GM23338 (cell line): ENCODE measurements at regions not wholly inside any gene's neighbourhood (a gene's known extent, or its start where the extent isn't known, plus 50 kb on each side); places are given as distances from the start of the nearest gene placed in this dataset.

Experiments
- ATAC-seq: fragments of 200-7000 bp; cut with Tn5 transposase; 3 replicates; pipeline ENCODE4 v1.9.1; 2020
- DNase-seq: peaks from one replicate; pipeline ENCODE4 v3.0.0-alpha.2; 2015; ENCODE audit warnings: low spot score
- H2AFZ ChIP-seq: fragments of 200-600 bp; sonication (generic); 2 replicates; pipeline ENCODE4 v1.8.0; 2016; ENCODE audit warnings: antibody characterized with exemption, mild to moderate bottlenecking, moderate library complexity
- H3F3A ChIP-seq: fragments of 200-600 bp; sonication (generic); replicated peaks from 2 replicates; pipeline ENCODE4 v1.8.0; 2017; ENCODE audit warnings: antibody characterized with exemption, mixed run types, low read depth
- H3K27ac ChIP-seq: fragments of 200-600 bp; sonication (generic); 2 replicates; pipeline ENCODE4 v1.6.1; 2016; ENCODE audit warnings: low read depth
- H3K27me3 ChIP-seq: fragments of 200-600 bp; sonication (generic); 2 replicates; pipeline ENCODE4 v1.8.0; 2016; ENCODE audit warnings: mild to moderate bottlenecking, mixed run types, moderate library complexity; ENCODE audit not compliant: insufficient read depth
- H3K36me3 ChIP-seq: fragments of 200-600 bp; sonication (generic); 2 replicates; pipeline ENCODE4 v1.8.0; 2016; ENCODE audit warnings: mild to moderate bottlenecking; ENCODE audit not compliant: insufficient read depth
- H3K4me1 ChIP-seq: fragments of 200-600 bp; sonication (generic); 2 replicates; pipeline ENCODE4 v1.8.0; 2016; ENCODE audit warnings: mild to moderate bottlenecking, moderate library complexity; ENCODE audit not compliant: insufficient read depth
- H3K4me2 ChIP-seq: fragments of 200-600 bp; sonication (generic); 2 replicates; pipeline ENCODE4 v1.7.1; 2017; ENCODE audit warnings: mixed run types
- H3K4me3 ChIP-seq: fragments of 200-600 bp; sonication (generic); 2 replicates; pipeline ENCODE4 v1.6.1; 2016; ENCODE audit warnings: mixed run types
- H3K79me2 ChIP-seq: fragments of 200-600 bp; sonication (generic); replicated peaks from 2 replicates; pipeline ENCODE4 v1.8.0; 2017; ENCODE audit warnings: mild to moderate bottlenecking; ENCODE audit not compliant: insufficient read depth
- H3K9me2 ChIP-seq: fragments of 200-600 bp; sonication (generic); 2 replicates; pipeline ENCODE4 v1.8.0; 2017; ENCODE audit not compliant: insufficient read depth
- H4K20me1 ChIP-seq: fragments of 200-600 bp; sonication (generic); replicated peaks from 2 replicates; pipeline ENCODE4 v1.8.0; 2017; ENCODE audit warnings: mild to moderate bottlenecking; ENCODE audit not compliant: insufficient read depth
- H3K27ac Mint-ChIP-seq: 2 replicates; pipeline ENCODE4 v1.8.0; 2020; ENCODE audit warnings: inconsistent platforms, mild to moderate bottlenecking, moderate library complexity, mixed read lengths
- H3K27me3 Mint-ChIP-seq: 3 replicates; pipeline ENCODE4 v1.8.0; 2022; ENCODE audit warnings: low read depth, mild to moderate bottlenecking, moderate library complexity, mixed read lengths, inconsistent platforms; ENCODE audit not compliant: insufficient read depth, poor library complexity
- H3K36me3 Mint-ChIP-seq: 3 replicates; pipeline ENCODE4 v1.8.0; 2021; ENCODE audit warnings: low read depth, mild to moderate bottlenecking, inconsistent platforms, moderate library complexity, mixed read lengths
- H3K4me1 Mint-ChIP-seq: 3 replicates; pipeline ENCODE4 v1.8.0; 2020; ENCODE audit warnings: mild to moderate bottlenecking, inconsistent platforms, mixed read lengths
- H3K4me3 Mint-ChIP-seq: 3 replicates; pipeline ENCODE4 v1.8.0; 2021; ENCODE audit warnings: moderate library complexity, mild to moderate bottlenecking, inconsistent platforms, mixed read lengths
- H3K9me3 Mint-ChIP-seq: 3 replicates; pipeline ENCODE4 v1.8.0; 2020; ENCODE audit warnings: moderate library complexity, mild to moderate bottlenecking, inconsistent platforms, mixed read lengths
- CREB1 ChIP-seq: fragments of 250-450 bp; sonication (Bioruptor Pico); IDR thresholded peaks from 2 replicates; pipeline ENCODE4 v1.5.0; 2020; ENCODE audit warnings: low read depth, mild to moderate bottlenecking, moderate library complexity
- CTCF ChIP-seq, 2 experiments: fragments of 200-600 bp in 1 of 2; sonication (generic) in 1 of 2; conservative IDR thresholded peaks; 2 replicates each; pipeline versions ENCODE4 v1.5.1 to v1.6.1; 2016 to 2017; ENCODE audit warnings: antibody characterized with exemption in 2 of 2, low read depth in 2 of 2, mild to moderate bottlenecking in 2 of 2, moderate library complexity in 1 of 2
- ETS1 ChIP-seq: IDR thresholded peaks from 2 replicates; pipeline ENCODE4 v1.6.1; 2016; ENCODE audit warnings: antibody characterized with exemption
- EZH2 ChIP-seq: fragments of 200-600 bp; sonication (generic); IDR thresholded peaks from one replicate; pipeline ENCODE4 v1.8.0; 2017; ENCODE audit warnings: antibody characterized with exemption, mild to moderate bottlenecking, low read depth; ENCODE audit not compliant: unreplicated experiment
- EZH2phosphoT487 ChIP-seq: fragments of 200-600 bp; sonication (generic); IDR thresholded peaks from one replicate; pipeline ENCODE4 v1.8.1; 2018; ENCODE audit warnings: antibody characterized with exemption; ENCODE audit not compliant: unreplicated experiment
- JUNB ChIP-seq: IDR thresholded peaks from one replicate; pipeline ENCODE4 v1.6.1; 2016; ENCODE audit warnings: antibody characterized with exemption; ENCODE audit not compliant: unreplicated experiment
- NANOG ChIP-seq: IDR thresholded peaks from 2 replicates; pipeline ENCODE4 v1.6.1; 2016; ENCODE audit warnings: antibody characterized with exemption, borderline replicate concordance
- POLR2AphosphoS5 ChIP-seq: IDR thresholded peaks from 2 replicates; pipeline ENCODE4 v1.6.1; 2016; ENCODE audit warnings: antibody characterized with exemption, low read depth
- REST ChIP-seq: IDR thresholded peaks from one replicate; pipeline ENCODE4 v1.6.1; 2018; ENCODE audit warnings: antibody characterized with exemption; ENCODE audit not compliant: unreplicated experiment
- STAT1 ChIP-seq: IDR thresholded peaks from one replicate; pipeline ENCODE4 v1.6.1; 2016; ENCODE audit warnings: antibody characterized with exemption; ENCODE audit not compliant: unreplicated experiment
- ZNF114 ChIP-seq: fragments of 250-450 bp; sonication (Bioruptor Pico); IDR thresholded peaks from 2 replicates; pipeline ENCODE4 v1.5.0; 2020; ENCODE audit warnings: mild to moderate bottlenecking, moderate library complexity
- ZNF331 ChIP-seq: fragments of 250-450 bp; sonication (Bioruptor Pico); IDR thresholded peaks from 2 replicates; pipeline ENCODE4 v1.5.0; 2020; ENCODE audit warnings: low read depth, mild to moderate bottlenecking, moderate library complexity
- ZNF462 ChIP-seq: fragments of 250-450 bp; sonication (Bioruptor Pico); IDR thresholded peaks from 2 replicates; pipeline ENCODE4 v1.5.0; 2020; ENCODE audit warnings: mild to moderate bottlenecking, moderate library complexity

GRCh38 chr2:76170856-76171255 lies 460.1 kb upstream of the GCFC2 start:
- no peaks in the 10 kb centered on the region for H3K27me3 ChIP-seq
- H3K4me1 ChIP-seq, result no peaks in the 10 kb centered on the region
- no peak for DNase-seq
- H2AFZ ChIP-seq, result no peak overlapping the region
- H3K4me2 ChIP-seq, result no peak overlapping the region
- Mint-ChIP-seq H3K27me3 (no peaks in the 10 kb centered on the region), H3K4me1 (no peaks in the 10 kb centered on the region), H3K27ac (no peak overlapping the region), H3K9me3 (peaks cover 34% of the 10 kb centered on the region), H3K36me3 (peaks cover 23% of the 10 kb centered on the region; the same call in 2 of the 3 replicates), H3K4me3 (no peak overlapping the region)
- no peak for ATAC-seq
- no peak for TF ChIP-seq ZNF462
- TF ChIP-seq JUNB, result no peak
- TF ChIP-seq ETS1, result no peak
- no peak for TF ChIP-seq STAT1
- TF ChIP-seq ZNF331 (CRISPR knock-in tag), result no peak
- TF ChIP-seq EZH2, result no peak
- no peak for TF ChIP-seq ZNF114 (CRISPR knock-in tag)
- no peak for TF ChIP-seq EZH2phosphoT487
- no peak for TF ChIP-seq CTCF (conservative IDR thresholded peaks at IDR 0.05; ENCODE audit: low read depth in 2 of 2)
- TF ChIP-seq CREB1, result no peak
- TF ChIP-seq POLR2AphosphoS5, result no peak
- no peak for TF ChIP-seq NANOG
- TF ChIP-seq REST, result no peak
- no peaks in the 10 kb centered on the region for H3K79me2 ChIP-seq
- no peak overlapping the region for H3K4me3 ChIP-seq
- no peaks in the 10 kb centered on the region; the same call in 1 of the 2 replicates for H3K36me3 ChIP-seq
- H3F3A ChIP-seq, result no peaks in the 10 kb centered on the region
- 0 out of 2 replicates have a peak, but pooled peaks cover 12% of the 10 kb centered on the region for H3K9me2 ChIP-seq
- no peaks in the 10 kb centered on the region for H4K20me1 ChIP-seq
- no peak overlapping the region for H3K27ac ChIP-seq
